Retinal pigment epithelial cell (primary cell): ENCODE measurements at regions not wholly inside any gene's neighbourhood (a gene's known extent, or its start where the extent isn't known, plus 50 kb on each side); places are given as distances from the start of the nearest gene placed in this dataset.

Source experiments
- DNase-seq: peaks from one replicate; pipeline ENCODE4 v3.0.0-alpha.2; 2010; ENCODE audit warnings: low read depth
- H3K4me3 ChIP-seq: 2 replicates; pipeline ENCODE4 v1.5.1; 2011; ENCODE audit warnings: mild to moderate bottlenecking, low read length, control low read depth, moderate library complexity
- TF ChIP-seq, protein P1 (sequence below): conservative IDR thresholded peaks from 2 replicates; pipeline ENCODE4 v1.5.1; 2011; ENCODE audit warnings: low read depth, low read length, control low read depth, inconsistent platforms

DNA sequence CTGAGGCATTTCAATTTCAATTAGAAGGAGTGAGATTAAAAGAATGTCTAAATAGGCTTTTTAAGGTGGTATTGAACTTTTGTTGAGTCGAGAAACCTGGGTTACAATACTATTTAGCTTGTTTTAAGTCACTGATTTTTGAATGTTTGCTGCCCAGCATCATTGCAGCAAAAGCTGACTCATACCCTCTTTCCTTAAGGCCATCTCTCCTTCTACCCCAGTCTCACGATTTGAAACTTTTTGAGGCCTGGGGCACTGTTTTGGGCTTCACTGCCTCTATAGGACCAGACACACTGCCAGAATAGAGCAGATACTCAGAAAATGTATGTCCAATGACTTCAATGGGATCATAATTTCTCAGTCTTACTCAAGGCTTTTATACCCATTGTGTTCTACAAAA lies 319.6 kb upstream of the TGFBR2 start:
- H3K4me3 ChIP-seq: no peak overlapping the region
- no peak for DNase-seq
- TF ChIP-seq, protein P1, sequence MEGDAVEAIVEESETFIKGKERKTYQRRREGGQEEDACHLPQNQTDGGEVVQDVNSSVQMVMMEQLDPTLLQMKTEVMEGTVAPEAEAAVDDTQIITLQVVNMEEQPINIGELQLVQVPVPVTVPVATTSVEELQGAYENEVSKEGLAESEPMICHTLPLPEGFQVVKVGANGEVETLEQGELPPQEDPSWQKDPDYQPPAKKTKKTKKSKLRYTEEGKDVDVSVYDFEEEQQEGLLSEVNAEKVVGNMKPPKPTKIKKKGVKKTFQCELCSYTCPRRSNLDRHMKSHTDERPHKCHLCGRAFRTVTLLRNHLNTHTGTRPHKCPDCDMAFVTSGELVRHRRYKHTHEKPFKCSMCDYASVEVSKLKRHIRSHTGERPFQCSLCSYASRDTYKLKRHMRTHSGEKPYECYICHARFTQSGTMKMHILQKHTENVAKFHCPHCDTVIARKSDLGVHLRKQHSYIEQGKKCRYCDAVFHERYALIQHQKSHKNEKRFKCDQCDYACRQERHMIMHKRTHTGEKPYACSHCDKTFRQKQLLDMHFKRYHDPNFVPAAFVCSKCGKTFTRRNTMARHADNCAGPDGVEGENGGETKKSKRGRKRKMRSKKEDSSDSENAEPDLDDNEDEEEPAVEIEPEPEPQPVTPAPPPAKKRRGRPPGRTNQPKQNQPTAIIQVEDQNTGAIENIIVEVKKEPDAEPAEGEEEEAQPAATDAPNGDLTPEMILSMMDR: no peak

DNA sequence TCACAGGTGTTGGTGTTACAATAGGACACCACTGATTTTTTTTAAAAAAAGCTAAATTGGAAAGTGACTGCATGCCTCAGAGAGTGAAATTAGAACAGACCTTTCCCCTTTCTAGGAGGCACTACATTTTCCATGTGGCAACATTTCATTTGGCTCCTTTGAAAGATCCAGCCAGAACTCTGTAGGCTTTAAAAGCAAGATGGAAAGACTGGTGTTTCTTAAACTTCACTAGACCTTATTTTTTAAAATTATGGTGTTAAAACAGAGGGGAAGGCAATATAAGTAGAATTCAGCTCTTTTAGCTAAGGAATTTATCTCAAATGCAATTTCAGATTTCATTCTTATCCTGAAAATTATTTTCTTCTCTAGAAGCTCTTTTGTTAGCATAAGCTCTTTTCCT lies 317.6 kb upstream of the TGFBR2 start:
- TF ChIP-seq, protein P1: no peak
- H3K4me3 ChIP-seq: no peak overlapping the region
- no peak for DNase-seq

DNA sequence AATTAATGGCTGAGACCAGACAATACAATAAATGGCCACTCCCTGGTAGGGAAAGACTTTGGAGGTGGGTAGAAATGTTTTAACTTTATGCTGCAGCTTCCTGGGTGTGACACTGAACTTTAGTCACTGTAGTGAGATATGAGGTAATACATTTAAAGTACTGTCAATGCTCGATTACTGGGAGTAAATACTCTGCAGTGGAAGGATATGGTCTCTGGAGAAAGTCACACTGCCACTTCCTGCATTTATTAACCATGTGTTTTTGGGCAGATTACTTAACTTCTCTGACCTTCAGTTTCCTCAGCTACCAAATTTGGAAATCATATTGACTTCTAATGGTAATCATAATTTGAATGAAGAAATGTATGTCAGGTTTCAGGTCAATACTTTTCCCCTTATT lies 317.1 kb upstream of the TGFBR2 start:
- TF ChIP-seq, protein P1: no peak
- no peak for DNase-seq
- no peak overlapping the region for H3K4me3 ChIP-seq

DNA sequence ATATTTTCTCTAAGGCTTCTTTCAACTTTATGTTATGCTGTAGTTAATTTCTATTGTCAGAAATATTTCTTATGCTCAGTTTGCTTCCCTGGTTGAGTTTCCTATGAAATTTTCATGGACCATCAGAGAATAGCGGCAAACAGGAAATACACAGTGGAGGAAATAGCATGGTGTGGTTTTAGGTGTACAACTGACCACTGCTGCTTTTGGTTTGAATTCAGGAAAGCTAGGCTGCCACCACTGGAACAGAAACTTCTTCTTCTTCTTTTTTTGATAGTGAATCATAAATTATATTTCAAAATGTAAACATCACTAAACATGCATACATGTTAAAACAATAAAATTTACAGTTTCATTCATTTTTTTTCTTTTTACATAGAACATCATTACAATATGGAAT lies 316.6 kb upstream of the TGFBR2 start:
- H3K4me3 ChIP-seq: no peak overlapping the region
- DNase-seq: no peak
- TF ChIP-seq, protein P1: no peak

DNA sequence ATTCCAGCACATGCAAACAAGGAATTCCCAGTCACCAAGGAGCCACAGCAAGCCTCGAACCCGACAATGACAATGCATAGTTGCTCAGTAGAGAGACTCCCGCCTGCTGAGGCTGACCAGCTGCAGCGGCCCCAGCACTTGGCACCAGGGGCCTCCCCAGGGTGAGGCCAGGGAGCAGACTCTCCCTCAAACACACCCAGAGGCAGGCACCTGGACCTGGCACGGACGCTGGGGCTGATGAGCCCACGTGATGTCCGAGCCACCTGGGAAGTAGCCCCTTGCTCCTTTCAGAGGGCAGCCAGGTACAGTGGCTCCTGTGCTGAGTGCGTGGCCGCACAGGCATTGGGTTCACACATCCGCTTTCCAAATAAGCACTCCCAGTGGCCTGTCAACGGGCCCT lies 315.9 kb upstream of the TGFBR2 start:
- no peak for DNase-seq
- H3K4me3 ChIP-seq: no peak overlapping the region
- TF ChIP-seq, protein P1: no peak

DNA sequence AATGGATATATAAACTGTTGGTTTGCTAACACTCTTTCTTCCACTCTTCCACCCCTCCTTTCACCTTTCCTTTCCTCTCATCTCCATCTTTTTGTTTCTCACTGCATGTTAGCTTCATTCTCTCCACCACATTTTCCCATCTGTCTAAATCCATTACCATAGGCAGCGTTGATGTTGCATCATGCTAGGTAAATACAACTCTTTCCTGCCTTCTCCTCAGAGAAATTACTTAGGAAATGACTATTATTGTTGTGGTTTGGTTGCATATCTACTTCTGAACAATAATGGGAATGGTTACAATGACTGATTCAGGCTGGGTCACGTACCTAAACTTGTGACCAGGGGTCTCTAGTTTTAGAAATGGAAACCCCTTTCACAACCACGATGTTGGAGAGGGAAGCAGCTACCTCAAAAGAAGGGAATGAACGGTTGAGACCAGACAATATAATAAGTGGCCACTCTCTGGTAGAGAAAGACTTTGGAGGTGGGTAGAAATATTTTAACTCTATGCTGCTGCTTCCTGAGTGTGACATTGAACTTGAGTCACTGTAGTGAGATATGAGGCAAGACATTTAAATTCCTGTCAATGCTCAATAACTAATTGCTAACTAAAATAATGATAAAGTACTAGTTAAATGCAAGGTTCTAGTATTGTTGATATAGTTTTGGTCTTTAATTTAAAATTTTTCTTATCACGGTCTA lies 314.1 kb upstream of the TGFBR2 start:
- H3K4me3 ChIP-seq: no peak overlapping the region
- TF ChIP-seq, protein P1: no peak
- no peak for DNase-seq

DNA sequence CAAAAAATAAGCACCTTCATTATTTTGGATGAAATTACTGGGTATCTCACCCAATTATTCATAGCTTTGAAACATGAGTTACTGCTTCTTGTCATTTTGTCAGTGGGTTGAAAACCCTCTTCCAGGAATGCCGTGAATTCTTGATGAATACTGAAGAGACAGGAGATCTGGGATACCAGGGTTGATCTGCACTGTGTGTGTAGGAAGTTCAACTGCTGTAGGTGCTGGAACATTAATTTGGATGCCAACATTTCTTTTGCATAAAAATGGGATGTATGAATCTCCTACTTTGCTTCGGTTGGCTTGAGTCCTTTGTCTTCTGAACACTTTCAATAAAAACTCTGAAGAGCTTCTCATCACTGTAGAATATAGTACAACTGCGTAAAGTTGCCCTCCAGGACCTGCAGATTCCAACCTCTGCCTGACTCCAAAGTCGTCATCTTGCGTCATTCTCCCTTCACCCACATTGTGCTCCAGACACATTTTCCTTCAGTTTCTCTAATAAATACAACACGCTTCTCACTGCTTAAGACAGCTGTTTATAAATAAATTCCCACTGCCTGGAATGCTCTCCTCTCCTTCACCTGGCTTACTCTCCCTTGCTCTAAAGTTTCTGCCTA lies 312.7 kb upstream of the TGFBR2 start:
- no peak overlapping the region for H3K4me3 ChIP-seq
- DNase-seq: no peak
- TF ChIP-seq, protein P1: no peak
